Stimulated activated CD8-positive, alpha-beta memory T cell treated with anti-CD3 and anti-CD28 coated beads, Interleukin-4, amount 100 ng/mL, for 4 hours (primary cell): ENCODE measurements at regions not wholly inside any gene's neighbourhood (a gene's known extent, or its start where the extent isn't known, plus 50 kb on each side); places are given as distances from the start of the nearest gene placed in this dataset.
"Not testable (repeated sequence)": the region's sequence is repeated elsewhere in the genome, so short reads cannot be mapped to it uniquely, and the experiment has no call there.

Experiments used
- DNase-seq, 2 donors: peaks; one replicate each; pipeline ENCODE4 v3.0.0-alpha.2; 2020; ENCODE audit warnings: low read depth in 2 of 2, low spot score in 1 of 2

DNA sequence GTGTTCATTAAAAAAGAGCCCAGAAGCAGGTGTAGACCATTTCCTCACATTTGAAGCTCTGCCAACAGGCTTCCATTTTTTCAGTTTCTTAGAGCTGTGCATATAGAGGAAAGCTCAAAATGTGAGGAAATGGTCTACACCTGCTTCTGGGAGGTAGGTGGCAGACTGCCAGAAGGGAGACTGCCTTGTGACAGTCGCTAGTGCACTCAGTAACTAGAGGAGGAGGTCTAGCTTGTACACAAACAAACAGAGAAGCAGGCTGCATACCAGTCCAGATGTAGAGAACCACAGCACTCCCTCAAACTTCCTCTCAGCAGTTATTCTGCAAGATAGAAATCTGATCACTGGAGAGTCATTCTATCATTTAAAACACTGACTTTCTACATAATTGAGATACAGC is 800.2 kb downstream of the EFNB2 start:
- DNase-seq, result no peak

DNA sequence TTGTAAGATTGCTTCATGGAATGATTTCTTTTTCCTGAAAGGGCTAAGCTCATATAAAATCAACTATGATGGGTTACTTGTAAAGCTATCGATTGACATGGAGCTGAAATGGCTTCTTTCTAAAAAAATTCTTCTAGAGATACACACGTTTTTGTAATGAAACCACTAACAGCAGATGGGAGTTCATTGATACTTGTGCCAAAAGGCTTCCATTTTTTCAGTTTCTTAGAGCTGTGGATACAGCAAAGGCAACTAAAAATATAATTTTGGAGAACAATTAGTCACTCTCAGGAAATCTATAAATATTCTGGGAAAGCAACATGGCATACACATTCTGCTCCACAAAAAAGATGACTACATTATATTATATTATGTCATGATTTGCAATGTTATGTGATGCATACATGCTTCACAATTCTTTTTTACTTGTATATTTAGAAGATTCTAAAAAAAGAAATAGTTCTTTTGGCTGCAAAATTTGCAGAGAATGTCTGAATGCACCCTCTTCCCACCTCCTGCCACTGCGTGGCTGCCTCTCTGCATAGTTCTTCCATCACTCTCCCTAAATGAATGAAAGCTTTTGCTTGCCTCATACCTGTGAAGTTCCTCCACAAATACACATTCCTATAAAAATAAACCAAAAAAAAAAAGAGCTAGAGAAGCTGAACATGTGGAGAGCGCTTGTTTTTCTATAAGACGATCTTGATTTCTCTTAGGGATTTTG is 802.5 kb downstream of the EFNB2 start:
- no peak for DNase-seq

DNA sequence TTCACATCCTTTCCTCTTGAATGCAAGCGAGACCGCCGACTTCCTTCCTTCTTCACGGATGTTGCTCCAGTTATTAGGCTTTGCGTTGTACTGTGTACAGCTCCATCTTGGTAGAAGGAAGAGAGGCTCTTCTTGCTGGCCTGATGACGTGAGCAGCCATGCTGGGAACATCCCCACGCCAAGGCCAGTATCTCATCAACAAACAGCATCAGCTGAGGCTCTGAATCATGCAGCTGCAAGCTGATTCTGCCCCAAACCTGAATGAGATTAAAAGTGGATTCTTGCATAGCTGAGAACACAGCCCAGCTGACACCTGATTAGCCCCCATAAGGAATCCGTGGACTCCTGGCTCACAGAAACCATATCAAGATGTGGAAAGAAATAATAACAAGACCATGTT is 809.6 kb downstream of the EFNB2 start:
- DNase-seq, result no peak

DNA sequence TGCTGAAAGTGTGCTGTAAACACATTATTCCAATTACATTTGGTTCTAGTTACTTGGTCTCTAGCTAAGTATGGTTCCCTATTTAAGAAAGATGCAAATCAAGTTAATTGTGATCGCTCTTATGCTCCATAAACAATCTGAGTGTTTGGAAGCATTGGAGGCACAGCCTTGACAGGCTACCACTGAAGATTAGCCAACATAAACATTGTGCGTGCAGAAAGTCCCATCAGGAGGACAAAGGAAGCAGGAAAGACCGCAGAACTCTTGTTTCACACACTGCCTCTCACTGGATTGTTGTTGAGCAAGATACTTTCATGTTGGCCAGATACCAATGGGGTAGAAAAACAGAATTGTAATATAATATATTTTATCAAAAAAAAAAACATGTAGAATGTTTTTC is 814.4 kb downstream of the EFNB2 start:
- DNase-seq, result no peak

DNA sequence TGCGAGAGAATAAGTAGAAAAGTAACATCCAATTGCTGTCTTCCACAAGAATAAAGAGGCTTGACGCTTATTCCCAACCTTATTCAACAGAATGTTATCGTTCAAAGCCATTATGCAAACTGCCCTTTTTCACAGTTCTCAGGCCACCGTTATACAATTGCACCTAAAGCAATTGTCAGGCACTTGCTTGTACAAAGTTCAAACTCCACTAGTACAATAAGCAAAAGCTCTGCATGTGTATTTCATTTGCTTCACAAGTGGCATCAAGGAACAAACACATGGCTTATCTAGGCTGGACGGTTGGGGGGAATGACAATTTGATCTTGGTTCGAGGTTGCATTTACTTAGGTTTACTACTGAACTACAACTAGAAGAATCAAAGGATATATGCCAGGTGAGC is 815.6 kb downstream of the EFNB2 start:
- no peak for DNase-seq

DNA sequence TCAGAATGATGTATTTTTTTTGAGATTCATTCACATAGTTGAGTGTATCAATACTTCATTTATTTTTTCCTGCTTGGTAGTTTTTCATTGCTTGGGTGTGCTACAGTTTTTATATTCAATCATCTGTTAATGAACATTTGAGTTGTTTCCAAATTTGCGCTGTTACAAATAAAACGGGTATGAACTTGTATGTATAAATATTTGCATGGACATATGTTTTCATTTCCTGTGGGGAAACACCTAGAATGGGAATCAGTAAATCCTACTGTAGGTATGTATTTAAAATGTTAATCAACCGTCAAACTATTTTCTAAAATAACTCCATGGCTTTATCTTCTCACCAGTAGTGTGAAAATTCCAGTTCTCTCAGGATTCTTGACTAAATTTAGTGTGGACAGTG is 826.3 kb downstream of the EFNB2 start:
- no peak for DNase-seq

DNA sequence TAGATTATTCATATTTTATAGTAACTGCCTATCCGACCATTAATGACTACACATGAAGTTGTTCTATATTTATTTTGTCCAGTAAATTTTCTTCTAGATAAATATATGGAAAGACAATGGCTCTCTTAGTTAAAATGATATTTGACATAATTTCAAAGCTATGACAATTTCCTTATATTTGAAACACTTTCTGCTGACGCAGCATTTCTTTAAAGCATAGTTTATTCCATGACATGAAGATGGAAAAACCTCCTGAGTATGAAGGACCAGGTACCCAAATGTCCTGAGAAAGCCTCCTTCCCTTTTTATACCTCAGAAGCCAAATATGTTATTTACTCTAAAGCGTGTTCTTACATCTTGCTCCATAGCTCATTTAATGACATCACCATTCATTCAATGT is 831.6 kb downstream of the EFNB2 start:
- no peak for DNase-seq

DNA sequence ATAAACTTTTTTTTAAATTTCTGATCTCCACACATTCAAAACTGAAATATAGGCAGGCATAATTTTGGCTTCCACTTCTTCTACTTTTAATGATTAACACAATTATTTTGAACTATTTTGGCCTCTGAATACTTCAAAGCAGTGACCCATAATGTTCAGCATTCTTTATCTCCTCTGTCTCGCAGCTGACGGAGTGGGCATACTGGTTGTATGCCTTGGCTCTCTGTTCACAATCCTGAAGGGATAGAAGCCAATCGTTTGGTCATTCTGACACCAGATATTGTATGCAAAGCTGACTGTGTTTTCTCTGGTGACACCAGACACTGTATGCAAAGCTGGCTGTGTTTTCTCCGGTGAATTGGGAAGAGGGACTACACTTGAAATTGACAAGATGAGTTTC is 833.0 kb downstream of the EFNB2 start:
- no peak for DNase-seq

DNA sequence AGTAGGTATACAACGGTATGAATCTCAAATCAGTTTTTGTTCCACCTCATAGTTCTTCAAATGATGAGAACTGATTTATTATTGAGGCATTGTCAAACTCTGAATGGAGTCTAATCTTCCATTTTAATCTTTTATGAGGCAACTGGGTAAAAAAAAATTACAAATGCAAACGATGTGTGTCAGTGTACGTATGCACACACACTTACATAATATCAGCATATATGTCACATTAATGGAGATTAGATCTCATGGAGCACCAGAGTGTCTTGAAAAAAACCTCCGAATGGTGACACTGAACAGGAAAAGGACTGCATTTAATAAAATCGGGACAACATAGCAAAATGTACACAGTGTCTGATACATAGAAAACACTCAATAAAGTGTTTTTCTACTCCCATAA is 842.7 kb downstream of the EFNB2 start:
- DNase-seq, result no peak

DNA sequence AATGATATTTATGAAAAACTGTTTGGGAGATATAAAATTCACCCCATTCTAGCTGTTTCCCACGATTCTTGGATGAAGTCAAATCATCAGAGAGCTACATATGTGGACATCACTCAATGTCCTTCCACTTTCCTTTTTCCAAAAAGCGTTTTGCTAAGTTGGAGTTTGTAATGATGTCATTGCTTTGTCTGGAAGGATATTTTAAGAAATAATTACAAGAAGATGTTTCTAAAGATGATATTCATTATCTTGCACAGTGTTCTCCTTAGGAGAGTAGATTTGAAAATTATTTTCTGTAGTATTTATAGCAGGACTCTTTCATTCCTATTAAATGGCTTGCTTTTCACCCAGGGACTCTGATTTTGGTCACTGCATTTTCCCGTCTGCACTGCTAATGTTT is 851.2 kb downstream of the EFNB2 start:
- DNase-seq, result no peak

DNA sequence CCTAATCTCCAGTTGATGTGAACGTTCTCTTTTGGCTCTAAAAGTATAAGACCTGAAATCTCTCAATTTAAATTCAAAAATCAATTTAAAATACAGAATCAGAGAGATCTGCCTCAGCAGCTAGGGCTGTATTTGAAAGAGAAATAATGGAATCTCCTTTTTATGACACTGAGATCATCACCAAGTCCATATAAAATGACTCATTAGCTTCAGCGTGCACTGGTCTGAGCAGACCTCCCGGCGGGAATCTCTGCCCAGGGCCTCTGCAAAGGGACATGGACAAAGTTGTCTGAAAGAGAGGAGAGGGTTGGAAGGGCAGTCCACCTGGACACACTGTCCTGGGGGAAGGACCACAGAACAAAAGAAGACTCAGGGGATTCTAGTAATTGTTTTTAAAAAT is 855.6 kb downstream of the EFNB2 start:
- DNase-seq, result no peak

DNA sequence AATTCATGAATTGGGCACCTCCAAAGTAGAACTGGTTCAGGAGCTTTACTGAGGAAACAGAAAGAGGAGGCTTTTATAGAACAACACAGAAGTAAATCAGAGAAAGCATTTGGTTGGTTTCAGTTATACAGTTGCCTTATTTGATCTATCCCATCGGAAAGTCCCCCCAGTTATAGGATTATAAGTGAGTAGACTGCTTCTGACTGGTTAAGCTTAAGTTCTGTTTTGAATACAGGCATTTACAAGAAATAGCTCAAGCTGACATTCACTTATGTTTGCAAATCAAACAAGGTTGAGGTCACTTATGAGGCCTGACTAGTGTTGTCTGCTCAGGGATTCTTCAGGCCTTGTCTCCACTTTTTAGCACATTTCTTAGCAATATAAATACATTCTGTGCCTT is 857.4 kb downstream of the EFNB2 start:
- no peak for DNase-seq

DNA sequence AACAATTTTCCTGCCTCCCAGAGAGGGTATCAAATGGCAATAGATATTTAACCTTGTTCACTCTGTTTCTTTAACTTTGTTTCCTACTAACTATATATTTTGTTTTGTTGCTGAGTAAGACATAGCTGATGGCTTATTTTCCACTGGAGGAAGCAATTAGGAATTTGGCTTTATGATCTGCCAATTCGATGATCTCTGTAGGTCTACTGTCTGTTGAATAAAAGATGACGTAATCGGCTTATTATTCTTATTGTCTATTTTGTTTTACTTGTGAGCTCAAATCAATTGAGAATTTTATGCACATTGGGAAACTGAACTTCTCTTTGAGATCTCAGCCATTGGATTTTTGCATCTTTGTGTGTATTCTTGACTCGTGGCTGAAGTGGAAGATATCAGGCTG is 862.6 kb downstream of the EFNB2 start:
- no peak for DNase-seq

DNA sequence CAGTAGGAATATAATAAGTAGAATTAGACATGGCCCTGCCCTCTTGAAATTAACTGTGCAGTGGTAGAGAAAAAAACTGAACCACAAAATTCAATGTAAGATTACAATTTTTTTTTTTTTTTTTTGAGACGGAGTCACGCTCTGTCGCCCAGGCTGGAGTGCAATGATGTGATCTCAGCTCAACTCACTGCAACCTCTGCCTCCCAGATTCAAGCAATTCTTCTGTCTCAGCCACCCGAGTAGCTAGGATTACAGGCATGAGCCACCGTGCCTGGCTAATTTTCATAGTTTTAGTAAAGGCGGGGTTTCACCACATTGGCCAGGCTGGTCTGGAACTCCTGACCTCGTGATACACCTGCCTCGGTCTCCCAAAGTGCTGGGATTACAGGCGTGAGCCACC is 864.3 kb downstream of the EFNB2 start:
- DNase-seq, result not testable (repeated sequence)

DNA sequence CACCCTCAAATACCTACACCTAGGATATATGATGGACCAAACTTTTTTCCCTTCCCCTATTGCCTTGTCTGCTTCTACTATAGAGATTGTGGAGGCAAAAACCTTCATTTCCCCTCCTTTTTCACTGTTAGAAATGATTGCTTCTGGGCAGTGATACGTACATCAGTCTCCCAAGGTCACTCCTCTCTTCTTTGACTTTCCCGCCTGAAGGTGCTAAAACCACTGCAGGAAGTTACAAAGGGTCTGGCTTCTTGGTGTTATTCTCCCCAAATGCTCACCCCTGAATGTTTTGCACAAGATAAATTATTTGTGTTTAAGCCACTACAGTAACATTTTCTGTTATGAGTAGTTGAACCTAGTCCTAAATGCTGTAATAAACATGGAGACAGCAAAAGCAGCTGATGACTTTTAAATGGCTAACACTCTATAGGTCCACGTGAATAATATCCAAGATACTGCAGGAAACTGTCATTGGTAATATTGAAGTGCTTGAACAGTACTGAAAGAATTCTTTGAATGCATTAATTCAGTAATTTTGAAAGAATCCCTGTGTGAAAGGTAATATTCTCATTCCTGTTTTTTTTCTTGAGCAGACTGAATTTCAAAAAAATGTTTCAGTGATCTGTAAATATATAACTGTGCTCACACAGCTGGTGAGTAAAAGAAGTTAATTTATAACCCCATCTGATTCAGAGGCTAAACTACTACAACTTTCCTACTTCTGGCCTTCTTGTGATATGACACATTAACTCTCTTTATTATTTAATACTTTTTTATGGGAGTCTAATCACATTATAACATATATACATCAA is 865.1 kb downstream of the EFNB2 start:
- DNase-seq, result no peak

DNA sequence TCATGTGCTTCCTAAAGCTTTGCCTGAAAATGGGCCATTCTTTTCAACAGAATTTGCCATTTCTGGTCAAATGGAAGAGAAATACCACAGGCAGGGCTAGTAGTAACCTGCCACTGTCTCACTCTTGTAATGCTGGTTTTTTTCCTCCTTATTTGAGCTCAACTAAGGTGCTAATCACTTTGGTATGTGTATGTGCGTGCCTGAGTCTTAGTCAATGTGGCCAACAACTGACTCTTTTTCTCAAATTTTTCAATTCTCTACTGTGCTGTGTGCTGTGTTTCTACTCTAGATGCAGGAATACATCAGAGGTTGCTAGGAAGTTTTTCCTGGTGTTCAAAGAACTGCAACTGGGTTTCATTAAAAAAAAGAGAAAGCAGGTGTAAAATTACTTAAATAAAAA is 870.2 kb downstream of the EFNB2 start:
- DNase-seq, result no peak

DNA sequence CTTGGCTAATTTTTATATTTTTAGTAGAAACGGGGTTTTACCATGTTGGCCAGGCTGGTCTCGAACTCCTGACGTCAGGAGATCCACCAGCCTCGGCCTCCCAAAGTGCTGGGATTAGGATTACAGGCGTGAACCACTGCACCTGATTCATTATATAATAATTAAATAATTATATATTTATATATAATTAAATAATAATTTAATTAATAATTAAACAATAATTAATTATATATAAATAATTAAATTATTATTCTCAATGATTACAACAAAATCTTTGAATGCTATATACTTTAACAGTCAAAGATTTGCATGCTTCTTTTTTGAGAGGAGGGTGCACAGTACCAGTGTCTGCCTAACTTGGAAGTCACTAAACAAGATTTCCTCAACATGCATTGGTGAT is 872.3 kb downstream of the EFNB2 start:
- DNase-seq, result no peak

DNA sequence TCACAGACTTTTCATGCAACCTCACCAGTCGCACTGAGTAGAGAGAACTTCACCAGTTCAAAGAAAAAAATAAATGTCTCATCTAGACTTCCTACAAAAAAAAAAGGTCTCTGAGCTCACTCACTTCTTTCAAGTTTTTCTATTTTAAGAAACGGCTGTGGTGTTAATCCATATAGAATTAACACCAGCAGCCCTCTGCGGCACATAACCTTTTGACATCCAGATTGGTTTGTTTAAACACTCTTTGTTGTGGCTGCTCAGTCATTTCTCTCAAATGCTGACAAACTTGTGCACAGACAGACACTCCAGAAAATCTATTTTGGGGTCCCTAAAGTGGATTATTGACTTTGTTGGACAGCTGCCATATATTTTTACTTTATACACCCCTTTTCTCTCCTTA is 874.9 kb downstream of the EFNB2 start:
- no peak for DNase-seq

DNA sequence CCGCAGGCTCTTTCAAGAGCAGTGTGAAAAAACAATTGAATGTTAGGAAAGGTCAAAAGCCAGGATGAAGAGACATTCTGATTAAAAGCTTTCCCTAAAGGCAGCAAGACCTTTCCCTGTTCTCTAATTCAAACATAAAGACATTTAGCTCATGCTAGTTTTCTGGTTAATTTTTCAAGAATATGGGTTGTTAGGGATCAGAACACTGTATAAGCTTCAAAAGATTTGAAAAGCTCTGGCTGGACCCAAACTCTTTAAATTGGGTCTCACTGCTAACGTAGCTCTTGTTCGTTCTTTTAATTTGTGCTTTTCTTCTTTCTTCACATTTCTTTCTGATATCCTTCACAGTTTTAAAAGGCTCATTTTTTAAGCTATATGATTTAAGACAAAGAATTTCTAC is 877.0 kb downstream of the EFNB2 start:
- DNase-seq, result no peak

DNA sequence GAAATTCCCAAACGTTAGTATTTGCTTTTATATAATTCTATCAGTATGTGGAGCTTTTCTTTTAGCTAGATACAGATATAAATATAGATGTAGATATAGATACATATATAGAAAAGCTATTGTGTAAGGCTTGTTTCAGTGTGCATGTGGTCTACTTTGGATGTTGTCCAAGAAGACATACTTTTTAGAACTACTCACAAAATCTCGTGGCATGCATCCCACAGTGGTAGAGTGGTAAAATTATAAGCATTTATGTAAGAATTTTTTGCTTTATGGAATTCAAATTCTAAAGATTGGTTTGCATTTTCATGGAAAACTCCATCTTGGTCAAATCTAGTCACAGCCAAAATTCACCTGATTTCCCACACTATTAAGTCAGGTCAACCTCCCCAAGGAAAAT is 880.4 kb downstream of the EFNB2 start:
- DNase-seq, result no peak

DNA sequence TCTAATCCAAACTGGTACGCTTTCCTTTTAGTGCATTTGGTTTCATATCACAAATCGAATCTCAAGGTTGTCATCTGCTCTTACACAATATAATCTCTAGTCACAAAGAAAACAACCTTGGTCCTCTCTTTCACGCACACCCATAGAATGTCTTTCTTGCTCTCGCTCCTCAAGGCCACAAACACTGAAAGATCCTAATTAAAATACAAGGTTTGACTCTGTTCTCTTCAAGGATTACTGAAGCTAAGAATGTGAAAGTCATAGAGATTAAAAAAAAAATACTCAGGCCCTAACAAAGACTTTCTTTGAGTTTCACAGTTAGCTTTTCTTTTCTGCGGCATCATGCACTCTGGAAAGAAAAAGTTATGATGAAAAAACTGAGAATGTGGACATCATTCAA is 891.5 kb downstream of the EFNB2 start:
- no peak for DNase-seq

DNA sequence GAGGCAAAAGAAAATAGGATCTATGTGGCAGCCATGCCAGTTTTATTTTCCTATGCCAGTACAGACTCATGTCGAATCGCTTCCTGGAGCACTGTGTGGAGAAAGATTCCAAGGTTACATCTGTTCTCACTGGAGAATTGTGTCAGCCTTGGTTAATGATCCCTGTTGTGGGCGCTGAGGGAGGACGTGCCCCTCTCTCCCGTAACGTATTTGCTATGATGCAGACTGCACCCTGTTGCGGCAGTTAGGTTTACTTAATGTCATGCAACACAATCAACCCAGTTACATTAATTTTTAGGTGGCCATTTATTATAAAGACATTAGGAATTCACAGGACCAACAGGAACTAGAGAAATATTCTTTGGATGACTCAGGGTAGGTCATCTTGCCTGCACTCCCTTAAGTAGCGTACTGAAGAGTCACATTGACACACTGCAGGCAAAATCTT is 892.9 kb downstream of the EFNB2 start:
- no peak for DNase-seq

DNA sequence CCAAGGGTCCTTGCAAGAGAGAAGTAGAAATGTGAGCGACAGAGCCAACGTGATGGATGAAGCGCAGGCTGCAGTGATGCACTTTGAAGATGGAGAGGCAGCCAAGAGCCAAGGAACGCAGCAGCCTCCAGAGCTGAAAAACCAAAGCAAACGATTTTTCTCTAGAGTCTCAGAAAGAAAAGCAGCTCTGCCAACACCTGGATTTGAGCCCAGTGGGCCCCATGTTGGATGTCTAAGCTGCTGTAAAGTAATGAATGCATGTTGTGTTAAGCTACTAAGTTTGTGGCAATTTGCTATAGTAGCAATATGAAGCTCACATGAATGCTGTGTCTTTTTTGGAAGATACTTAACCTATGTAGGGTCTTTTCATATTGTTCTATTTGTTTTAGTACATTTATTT is 894.3 kb downstream of the EFNB2 start:
- no peak for DNase-seq
